ENCODE measurements at regions not wholly inside any gene's neighbourhood (a gene's known extent, or its start where the extent isn't known, plus 50 kb on each side); places are given as distances from the start of the nearest gene placed in this dataset.

GRCh38 chr11:112613051-112613972, 347.9 kb upstream of the NCAM1 start:
- TF ChIP-seq CTCF (IDR thresholded peaks at IDR 0.05): no peak
- peak; percentile 57 for TF ChIP-seq POLR2AphosphoS5 (IDR thresholded peaks at IDR 0.05)
- TF ChIP-seq POLR2A (IDR thresholded peaks at IDR 0.05): no peak
- no peak for TF ChIP-seq EP300 (IDR thresholded peaks at IDR 0.05)
